ENCODE measurements at regions not wholly inside any gene's neighbourhood (a gene's known extent, or its start where the extent isn't known, plus 50 kb on each side); places are given as distances from the start of the nearest gene placed in this dataset.

- TF ChIP-seq CTCF (IDR thresholded peaks at IDR 0.05): no peak
- ATAC-seq (ENCODE audit: low FRiP score): no peak
- no peak for DNase-seq (ENCODE audit: low spot score)
Observed at GRCh38 chr1:187960125-187960638, 1131.4 kb downstream of the PLA2G4A start.

- TF ChIP-seq CTCF (IDR thresholded peaks at IDR 0.05): no peak
- no peak for ATAC-seq (ENCODE audit: low FRiP score)
- DNase-seq (ENCODE audit: low spot score): no peak
Observed at GRCh38 chr1:187961895-187962294, 1133.1 kb downstream of the PLA2G4A start.

- ATAC-seq (ENCODE audit: low FRiP score): no peak
- TF ChIP-seq CTCF (IDR thresholded peaks at IDR 0.05): no peak
- DNase-seq (ENCODE audit: low spot score): no peak
Observed at GRCh38 chr1:187971851-187972250, 1143.1 kb downstream of the PLA2G4A start.

GRCh38 chr1:187977298-187977697 lies 1148.5 kb downstream of the PLA2G4A start:
- no peak for TF ChIP-seq CTCF (IDR thresholded peaks at IDR 0.05)
- no peak for ATAC-seq (ENCODE audit: low FRiP score)
- DNase-seq (ENCODE audit: low spot score): no peak

GRCh38 chr1:187985145-187985896 lies 1156.6 kb downstream of the PLA2G4A start:
- no peak for ATAC-seq (ENCODE audit: low FRiP score)
- TF ChIP-seq CTCF (IDR thresholded peaks at IDR 0.05): no peak
- no peak for DNase-seq (ENCODE audit: low spot score)

- DNase-seq (ENCODE audit: low spot score) (no peak), ATAC-seq (ENCODE audit: low FRiP score) (no peak)
- TF ChIP-seq CTCF (IDR thresholded peaks at IDR 0.05): no peak
Observed at GRCh38 chr1:187985897-187986654, 1157.3 kb downstream of the PLA2G4A start.

All from omental fat pad (tissue), 3 donors.